PC-3 (cell line): ENCODE measurements at regions not wholly inside any gene's neighbourhood (a gene's known extent, or its start where the extent isn't known, plus 50 kb on each side); places are given as distances from the start of the nearest gene placed in this dataset.

ENCODE experiments used
- CTCF ChIP-seq: fragments of 300-600 bp; sonication (generic); conservative IDR thresholded peaks from 2 replicates; pipeline ENCODE4 v1.5.1; 2017; ENCODE audit warnings: antibody characterized with exemption, low read depth, mild to moderate bottlenecking, low read length
- EZH2phosphoT487 ChIP-seq: fragments of 300-600 bp; sonication (generic); IDR thresholded peaks from 2 replicates; pipeline ENCODE4 v1.6.1; 2018; ENCODE audit warnings: mild to moderate bottlenecking, antibody characterized with exemption, low read length, borderline replicate concordance

- TF ChIP-seq CTCF (no peak), EZH2phosphoT487 (no peak)
Measured at GRCh38 chr6:119610265-119610664, 260.7 kb upstream of the MAN1A1 start.
